CD4-positive, alpha-beta T cell (primary cell): ENCODE measurements at regions not wholly inside any gene's neighbourhood (a gene's known extent, or its start where the extent isn't known, plus 50 kb on each side); places are given as distances from the start of the nearest gene placed in this dataset.

Source experiments
- ATAC-seq: fragments of 200-7000 bp; cut with Tn5 transposase; one replicate; pipeline ENCODE4 v1.10.0; 2022; ENCODE audit warnings: mild to moderate bottlenecking; ENCODE audit not compliant: poor library complexity
- CTCF ChIA-PET: fragments of 350-600 bp; sonication (Branson Sonifier 250); formaldehyde crosslinking; loops from one replicate; lab custom pipeline; 2021; ENCODE audit warnings: antibody characterized with exemption, inconsistent platforms; lab: Charles Lee
- POLR2A ChIA-PET: fragments of 350-600 bp; sonication (Branson Sonifier 250); formaldehyde crosslinking; loops from one replicate; lab custom pipeline; 2021; ENCODE audit warnings: antibody characterized with exemption, inconsistent platforms; lab: Charles Lee
- DNase-seq, 14 experiments: peaks; one replicate each; pipeline ENCODE4 v3.0.0-alpha.2; 2013 to 2020; ENCODE audit warnings: mixed read lengths in 2 of 14
- H3K27ac ChIP-seq, 2 donors: one replicate each; pipeline versions ENCODE4 v1.5.1 to v1.7.0; 2013; ENCODE audit warnings: low read length in 2 of 2, low read depth in 1 of 2, mild to moderate bottlenecking in 1 of 2
- H3K27me3 ChIP-seq, 2 experiments: 1 replicate in 1 of 2; 2 replicates in 1 of 2; pipeline versions ENCODE4 v1.6.1 to v1.7.0; 2013; ENCODE audit warnings: low read length in 2 of 2, control low read depth in 1 of 2, mild to moderate bottlenecking in 1 of 2, moderate library complexity in 1 of 2; ENCODE audit not compliant: insufficient read depth in 2 of 2, control insufficient read depth in 1 of 2
- H3K36me3 ChIP-seq: one replicate; pipeline ENCODE4 v1.6.1; 2013; ENCODE audit warnings: low read length, control low read depth; ENCODE audit not compliant: insufficient read depth
- H3K4me1 ChIP-seq: one replicate; pipeline ENCODE4 v1.6.1; 2013; ENCODE audit warnings: low read length, control low read depth; ENCODE audit not compliant: insufficient read depth
- H3K4me3 ChIP-seq: one replicate; pipeline ENCODE4 v1.5.1; 2013; ENCODE audit warnings: mild to moderate bottlenecking, low read length, moderate library complexity
- H3K9me3 ChIP-seq, 2 experiments: 1 replicate in 1 of 2; 2 replicates in 1 of 2; pipeline versions ENCODE4 v1.6.1 to v1.7.0; 2013; ENCODE audit warnings: low read length in 2 of 2, mild to moderate bottlenecking in 2 of 2, control low read depth in 1 of 2, moderate library complexity in 1 of 2; ENCODE audit not compliant: control insufficient read depth in 1 of 2, insufficient read depth in 1 of 2
- H3K27ac Mint-ChIP-seq: one replicate; pipeline ENCODE4 v1.8.0; 2020; ENCODE audit warnings: mixed read lengths
- H3K27me3 Mint-ChIP-seq: one replicate; pipeline ENCODE4 v1.8.0; 2021; ENCODE audit warnings: mixed read lengths
- H3K36me3 Mint-ChIP-seq: one replicate; pipeline ENCODE4 v1.8.0; 2021; ENCODE audit warnings: low read depth, mixed read lengths
- H3K4me1 Mint-ChIP-seq: one replicate; pipeline ENCODE4 v1.8.0; 2021; ENCODE audit warnings: low read depth, mixed read lengths
- H3K4me3 Mint-ChIP-seq: one replicate; pipeline ENCODE4 v1.8.0; 2020; ENCODE audit warnings: mild to moderate bottlenecking, mixed read lengths
- H3K9me3 Mint-ChIP-seq: one replicate; pipeline ENCODE4 v1.8.0; 2020; ENCODE audit warnings: mixed read lengths
- CTCF ChIP-seq: fragments of 200-600 bp; IDR thresholded peaks from one replicate; pipeline ENCODE4 v1.8.0; 2022; ENCODE audit warnings: antibody characterized with exemption, mild to moderate bottlenecking
- intact Hi-C, 2 experiments: fragments of 100-400 bp; cut with DNase I in 1 of 2; cut with micrococcal nuclease in 1 of 2; formaldehyde crosslinking; loops; one replicate each; pipeline versions ENCODE4 v1.15.1 to v1.9.0; 2023 to 2025; cut with DNase I, micrococcal nuclease

DNA sequence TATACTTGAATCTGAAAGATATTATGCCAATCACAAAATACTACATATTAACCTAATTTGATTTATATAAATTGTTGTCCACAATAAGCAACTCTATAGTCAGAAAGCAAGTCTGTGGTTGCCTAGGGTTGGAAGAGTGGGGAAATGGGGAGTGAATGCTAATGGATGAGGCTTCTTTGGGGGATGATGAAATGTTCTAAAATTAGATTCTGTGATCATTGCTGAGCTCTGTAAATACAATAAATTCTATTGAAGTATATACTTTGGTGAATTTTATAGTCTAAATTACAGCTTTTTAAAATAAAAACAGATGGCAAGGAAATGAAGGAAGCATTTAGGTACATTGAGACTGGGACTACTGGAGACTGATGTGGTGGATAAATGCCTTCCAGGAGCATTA is 275.5 kb downstream of the MBD2 start:
- H3K9me3 ChIP-seq: peaks cover 11 to 13% of the 10 kb centered on the region in 2 experiments
- ATAC-seq (no peak), DNase-seq (no peak)
- Mint-ChIP-seq H3K9me3 (peaks cover 9% of the 10 kb centered on the region), H3K4me3 (no peak overlapping the region), H3K4me1 (no peaks in the 10 kb centered on the region), H3K27ac (no peak overlapping the region), H3K36me3 (no peaks in the 10 kb centered on the region), H3K27me3 (peaks cover 15% of the 10 kb centered on the region)
- no peaks in the 10 kb centered on the region for H3K27me3 ChIP-seq
- H3K4me1 ChIP-seq: no peaks in the 10 kb centered on the region
- no peak overlapping the region for H3K27ac ChIP-seq
- no peak overlapping the region for H3K4me3 ChIP-seq
- ChIA-PET CTCF (no interaction called here), POLR2A (no interaction called here)
- H3K36me3 ChIP-seq: no peaks in the 10 kb centered on the region
- TF ChIP-seq CTCF: no peak
- intact Hi-C loops: no loop called here

DNA sequence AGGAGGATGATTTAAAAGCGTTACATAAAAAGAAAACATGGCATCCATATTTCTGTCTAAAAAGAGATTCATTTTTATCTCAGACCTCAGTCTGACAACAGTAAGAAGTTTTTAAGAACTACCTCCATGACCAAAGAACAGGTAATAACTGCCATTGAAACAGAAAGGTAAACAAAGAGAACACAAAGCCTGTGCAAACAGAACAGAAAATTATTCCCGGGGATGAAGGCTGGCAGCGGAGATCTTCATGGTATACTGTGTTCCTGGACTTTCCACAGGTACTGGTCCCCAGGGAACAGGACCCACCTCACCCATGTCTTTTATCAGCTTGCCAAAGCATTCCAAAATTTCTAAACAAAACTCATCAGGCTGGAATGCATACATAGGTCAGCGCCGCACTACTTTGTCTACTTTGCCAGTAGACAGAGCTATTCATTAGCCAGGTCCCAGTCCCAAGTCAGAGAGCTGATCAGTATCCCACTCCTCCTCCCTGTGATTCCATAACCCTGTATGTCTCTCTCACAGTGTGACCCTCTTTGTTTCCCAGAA is 277.3 kb downstream of the MBD2 start:
- Mint-ChIP-seq H3K4me1 (no peaks in the 10 kb centered on the region), H3K36me3 (no peaks in the 10 kb centered on the region), H3K27me3 (peaks cover 9% of the 10 kb centered on the region), H3K4me3 (no peak overlapping the region), H3K9me3 (peaks cover 6% of the 10 kb centered on the region), H3K27ac (no peak overlapping the region)
- Histone ChIP-seq H3K9me3 (peaks cover 13 to 15% of the 10 kb centered on the region in 2 experiments), H3K27ac (no peak overlapping the region), H3K27me3 (no peaks in the 10 kb centered on the region), H3K4me1 (no peaks in the 10 kb centered on the region), H3K36me3 (no peaks in the 10 kb centered on the region), H3K4me3 (no peak overlapping the region)
- TF ChIP-seq CTCF: no peak
- intact Hi-C loops: no loop called here
- DNase-seq (no peak), ATAC-seq (no peak)
- ChIA-PET POLR2A (no interaction called here), CTCF (no interaction called here)

DNA sequence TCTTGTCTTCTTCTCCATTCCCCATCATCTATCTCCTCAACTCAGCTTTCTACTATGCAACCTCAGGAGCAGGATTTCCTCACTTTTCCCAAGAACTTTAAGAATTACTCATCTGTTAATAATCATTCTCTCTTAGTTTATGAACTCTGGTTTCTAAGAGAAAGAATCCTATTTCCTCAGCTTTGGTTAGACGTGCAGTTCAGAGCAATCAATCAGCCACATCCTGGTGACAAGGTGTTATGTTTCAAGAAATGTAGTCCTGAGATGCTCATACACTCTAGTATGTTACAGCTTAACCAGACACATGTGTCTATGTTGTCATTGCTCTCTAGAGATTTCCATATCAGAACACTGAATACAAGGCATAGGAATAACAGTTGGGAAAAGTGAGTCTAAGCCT is 277.9 kb downstream of the MBD2 start:
- H3K9me3 ChIP-seq: peaks cover 13 to 15% of the 10 kb centered on the region in 2 experiments
- no peak for TF ChIP-seq CTCF
- H3K4me1 ChIP-seq: no peaks in the 10 kb centered on the region
- Mint-ChIP-seq H3K27me3 (peaks cover 5% of the 10 kb centered on the region), H3K36me3 (no peaks in the 10 kb centered on the region), H3K9me3 (peaks cover 6% of the 10 kb centered on the region), H3K4me1 (no peaks in the 10 kb centered on the region), H3K27ac (no peak overlapping the region), H3K4me3 (no peak overlapping the region)
- H3K27me3 ChIP-seq: no peaks in the 10 kb centered on the region
- no peak overlapping the region for H3K4me3 ChIP-seq
- CTCF ChIA-PET: no interaction called here
- DNase-seq (no peak), ATAC-seq (no peak)
- no peaks in the 10 kb centered on the region for H3K36me3 ChIP-seq
- H3K27ac ChIP-seq: no peak overlapping the region
- POLR2A ChIA-PET: no interaction called here
- intact Hi-C loops: no loop called here
